GM13977 (cell line): ENCODE measurements at regions not wholly inside any gene's neighbourhood (a gene's known extent, or its start where the extent isn't known, plus 50 kb on each side); places are given as distances from the start of the nearest gene placed in this dataset.

ENCODE experiments used
- DNase-seq: peaks from one replicate; pipeline ENCODE4 v3.0.0; 2012; ENCODE audit warnings: low spot score
- CTCF ChIP-seq: IDR thresholded peaks from 2 replicates; pipeline ENCODE4 v1.5.1; 2012; ENCODE audit warnings: mild to moderate bottlenecking, control low read depth; ENCODE audit not compliant: insufficient read depth; ENCODE audit errors: extremely low read depth, missing control alignments
- in situ Hi-C: fragments of 300-500 bp; cut with MboI; formaldehyde crosslinking; loops from one replicate; pipeline ENCODE4 v1.12.0; 2022; ENCODE audit warnings: low sequenced_read_pairs, low pct_unique_long_range_greater_than_20kb, mixed read lengths, inconsistent platforms; ENCODE audit not compliant: unreplicated experiment

- in situ Hi-C loops, result no loop called here
- TF ChIP-seq CTCF, result no peak
- DNase-seq, result no peak
Observed at GRCh38 chr3:83765956-83766355, 1192.8 kb upstream of the CADM2 start.

GRCh38 chr3:83769791-83770663 is 1188.8 kb upstream of the CADM2 start:
- DNase-seq, result no peak
- in situ Hi-C loops, result no loop called here
- TF ChIP-seq CTCF, result no peak

- DNase-seq, result no peak
- in situ Hi-C loops, result no loop called here
- TF ChIP-seq CTCF, result no peak
Observed at GRCh38 chr3:83770664-83771402, 1188.0 kb upstream of the CADM2 start.

DNA sequence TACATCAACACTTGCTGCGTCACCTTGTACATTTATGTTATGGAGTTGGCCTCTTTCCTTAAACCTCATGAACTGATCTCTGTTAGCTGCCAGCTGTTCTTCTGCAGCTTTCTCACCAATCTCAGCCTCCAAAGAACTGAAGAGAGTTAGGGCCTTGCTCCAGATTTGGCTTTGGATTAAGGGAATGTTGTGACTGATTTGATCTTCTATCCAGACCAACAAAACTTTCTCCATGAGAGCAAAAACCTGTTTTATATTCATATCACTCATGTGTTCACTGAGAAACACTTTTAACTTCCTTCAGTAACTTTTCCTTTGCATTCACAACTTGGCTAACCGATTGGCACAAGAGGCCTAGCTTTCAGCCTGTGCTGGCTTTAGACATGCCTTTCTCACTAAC is 1156.0 kb upstream of the CADM2 start:
- no peak for TF ChIP-seq CTCF
- DNase-seq, result no peak
- in situ Hi-C loops, result no loop called here

DNA sequence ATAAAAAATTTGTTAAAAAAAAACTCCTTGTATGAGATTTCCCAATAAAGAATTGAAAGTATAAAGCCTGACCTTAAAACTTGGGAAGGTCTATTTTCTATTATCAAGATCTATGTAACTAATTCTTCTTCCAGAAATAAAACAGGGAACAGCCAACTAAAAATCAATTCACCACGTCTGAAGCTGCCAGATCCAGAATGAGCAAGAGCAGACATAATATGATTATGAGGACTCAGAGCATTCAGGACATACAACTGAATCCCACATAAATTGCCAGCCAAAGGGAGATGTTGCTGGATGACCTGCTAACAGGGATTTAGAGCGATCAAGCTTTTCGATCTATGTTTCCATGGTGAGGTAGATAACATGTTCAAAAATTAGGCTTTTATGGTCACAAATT is 1151.3 kb upstream of the CADM2 start:
- in situ Hi-C loops, result no loop called here
- DNase-seq, result no peak
- TF ChIP-seq CTCF, result no peak

- TF ChIP-seq CTCF, result no peak
- in situ Hi-C loops, result no loop called here
- DNase-seq, result no peak
Observed at GRCh38 chr3:83813176-83813575, 1145.6 kb upstream of the CADM2 start.
